H9 (cell line): ENCODE measurements at regions not wholly inside any gene's neighbourhood (a gene's known extent, or its start where the extent isn't known, plus 50 kb on each side); places are given as distances from the start of the nearest gene placed in this dataset.

Experiments
- DNase-seq: peaks from one replicate; pipeline ENCODE4 v3.0.0-alpha.2; 2017
- H2AFZ ChIP-seq: one replicate; pipeline ENCODE4 v1.6.1; 2013; ENCODE audit warnings: mild to moderate bottlenecking, low read length, control low read depth, moderate library complexity
- H2AK5ac ChIP-seq: 2 replicates; pipeline ENCODE4 v1.6.1; 2013; ENCODE audit warnings: low read length, control low read depth, mixed read lengths; ENCODE audit not compliant: insufficient read length
- H2BK120ac ChIP-seq: one replicate; pipeline ENCODE4 v1.6.1; 2013; ENCODE audit warnings: low read depth, mild to moderate bottlenecking, low read length, control low read depth, inconsistent platforms; ENCODE audit not compliant: poor library complexity, severe bottlenecking
- H2BK12ac ChIP-seq: 2 replicates; pipeline ENCODE4 v1.6.1; 2013; ENCODE audit warnings: low read length, control low read depth, mixed read lengths, low read depth; ENCODE audit not compliant: insufficient read length
- H2BK15ac ChIP-seq: 2 replicates; pipeline ENCODE4 v1.6.1; 2013; ENCODE audit warnings: low read depth, low read length, control low read depth
- H2BK20ac ChIP-seq: one replicate; pipeline ENCODE4 v1.6.1; 2013; ENCODE audit warnings: low read depth, mild to moderate bottlenecking, low read length, control low read depth, inconsistent platforms; ENCODE audit not compliant: poor library complexity, severe bottlenecking
- H2BK5ac ChIP-seq: 2 replicates; pipeline ENCODE4 v1.6.1; 2013; ENCODE audit warnings: low read length, control low read depth, mixed read lengths; ENCODE audit not compliant: insufficient read length
- H3K14ac ChIP-seq: 2 replicates; pipeline ENCODE4 v1.6.1; 2013; ENCODE audit warnings: low read length, control low read depth; ENCODE audit not compliant: insufficient read depth
- H3K18ac ChIP-seq: 2 replicates; pipeline ENCODE4 v1.6.1; 2013; ENCODE audit warnings: low read depth, mild to moderate bottlenecking, mixed read lengths, low read length, control low read depth; ENCODE audit not compliant: insufficient read length
- H3K23ac ChIP-seq: 2 replicates; pipeline ENCODE4 v1.6.1; 2013; ENCODE audit warnings: low read length, control low read depth, mixed read lengths, low read depth; ENCODE audit not compliant: insufficient read length
- H3K23me2 ChIP-seq: 2 replicates; pipeline ENCODE4 v1.6.1; 2013; ENCODE audit warnings: low read depth, mild to moderate bottlenecking, mixed read lengths, low read length, control low read depth; ENCODE audit not compliant: insufficient read length, poor library complexity, severe bottlenecking
- H3K27ac ChIP-seq: 2 replicates; pipeline ENCODE4 v1.5.1; 2013; ENCODE audit warnings: low read length, control low read depth, mixed read lengths, low read depth; ENCODE audit not compliant: insufficient read length
- H3K27me3 ChIP-seq: 2 replicates; pipeline ENCODE4 v1.6.1; 2013; ENCODE audit warnings: low read length, control low read depth, inconsistent platforms; ENCODE audit not compliant: insufficient read depth
- H3K4ac ChIP-seq: 2 replicates; pipeline ENCODE4 v1.6.1; 2013; ENCODE audit warnings: low read depth, mild to moderate bottlenecking, control low read depth, inconsistent platforms, low read length, moderate library complexity
- H3K4me1 ChIP-seq: 2 replicates; pipeline ENCODE4 v1.6.1; 2013; ENCODE audit warnings: low read length, control low read depth, inconsistent platforms; ENCODE audit not compliant: insufficient read depth
- H3K4me2 ChIP-seq: 2 replicates; pipeline ENCODE4 v1.6.1; 2013; ENCODE audit warnings: low read length, control low read depth, mixed read lengths; ENCODE audit not compliant: insufficient read length, insufficient read depth
- H3K56ac ChIP-seq: 2 replicates; pipeline ENCODE4 v1.6.1; 2013; ENCODE audit warnings: low read depth, mild to moderate bottlenecking, mixed read lengths, low read length, control low read depth; ENCODE audit not compliant: insufficient read length
- H3K79me1 ChIP-seq: 2 replicates; pipeline ENCODE4 v1.6.1; 2013; ENCODE audit warnings: low read depth, mild to moderate bottlenecking, moderate library complexity, low read length, control low read depth, inconsistent platforms; ENCODE audit not compliant: insufficient read depth, poor library complexity, severe bottlenecking
- H3K79me2 ChIP-seq: 2 replicates; pipeline ENCODE4 v1.6.1; 2013; ENCODE audit warnings: low read length, control low read depth, inconsistent platforms; ENCODE audit not compliant: insufficient read depth
- H3K9ac ChIP-seq: 2 replicates; pipeline ENCODE4 v1.6.1; 2013; ENCODE audit warnings: low read length, control low read depth, mixed read lengths; ENCODE audit not compliant: insufficient read length; ENCODE audit errors: extremely low read depth
- H3K9me3 ChIP-seq: one replicate; pipeline ENCODE4 v1.6.1; 2013; ENCODE audit warnings: low read depth, low read length, inconsistent platforms; ENCODE audit not compliant: control insufficient read depth
- H3T11ph ChIP-seq: one replicate; pipeline ENCODE4 v1.6.1; 2013; ENCODE audit warnings: mild to moderate bottlenecking, low read length, control low read depth, inconsistent platforms
- H4K20me1 ChIP-seq: one replicate; pipeline ENCODE4 v1.6.1; 2013; ENCODE audit not compliant: control insufficient read depth, insufficient read length, insufficient read depth
- H4K5ac ChIP-seq: 2 replicates; pipeline ENCODE4 v1.6.1; 2013; ENCODE audit warnings: low read depth, mild to moderate bottlenecking, mixed read lengths, low read length, control low read depth; ENCODE audit not compliant: insufficient read length
- H4K8ac ChIP-seq: replicated peaks from 2 replicates; pipeline ENCODE4 v1.6.1; 2013; ENCODE audit warnings: low read length, control low read depth, mixed read lengths, low read depth; ENCODE audit not compliant: insufficient read length
- H4K91ac ChIP-seq: 2 replicates; pipeline ENCODE4 v1.6.1; 2013; ENCODE audit warnings: low read depth, mild to moderate bottlenecking, moderate library complexity, mixed read lengths, low read length, control low read depth; ENCODE audit not compliant: insufficient read length
- H3K27ac Mint-ChIP-seq, 3 experiments: 2 replicates in 2 of 3; 3 replicates in 1 of 3; pipeline ENCODE4 v1.8.0; 2020 to 2021; ENCODE audit warnings: mixed read lengths in 3 of 3, mild to moderate bottlenecking in 1 of 3, moderate library complexity in 1 of 3
- H3K27me3 Mint-ChIP-seq: 2 replicates; pipeline ENCODE4 v1.8.0; 2021; ENCODE audit warnings: low read depth, mild to moderate bottlenecking, moderate library complexity, mixed read lengths
- H3K36me3 Mint-ChIP-seq, 3 experiments: 2 replicates in 2 of 3; 3 replicates in 1 of 3; pipeline ENCODE4 v1.8.0; 2020 to 2021; ENCODE audit warnings: low read depth in 3 of 3, mixed read lengths in 3 of 3; ENCODE audit not compliant: insufficient read depth in 1 of 3
- H3K4me1 Mint-ChIP-seq, 2 experiments: 2 replicates each; pipeline ENCODE4 v1.8.0; 2020; ENCODE audit warnings: mixed read lengths in 2 of 2
- H3K4me3 Mint-ChIP-seq, 2 experiments: 2 replicates in 1 of 2; 3 replicates in 1 of 2; pipeline ENCODE4 v1.8.0; 2020 to 2021; ENCODE audit warnings: mild to moderate bottlenecking in 2 of 2, mixed read lengths in 2 of 2, moderate library complexity in 1 of 2
- H3K9me3 Mint-ChIP-seq, 2 experiments: 2 replicates in 1 of 2; 3 replicates in 1 of 2; pipeline ENCODE4 v1.8.0; 2020; ENCODE audit warnings: mild to moderate bottlenecking in 2 of 2, mixed read lengths in 2 of 2, moderate library complexity in 1 of 2
- CTCF ChIP-seq: fragments of 200-600 bp; sonication (generic); conservative IDR thresholded peaks from 3 replicates; pipeline ENCODE4 v1.8.0; 2021; ENCODE audit warnings: antibody characterized with exemption, mild to moderate bottlenecking

- Histone ChIP-seq H3K9me3 (no peaks in the 10 kb centered on the region), H2AK5ac (no peak overlapping the region), H2BK5ac (no peak overlapping the region), H2BK20ac (no peak overlapping the region), H3T11ph (no peak overlapping the region), H4K8ac (no peak overlapping the region), H3K56ac (no peak overlapping the region), H2BK120ac (no peak overlapping the region), H3K27ac (no peak overlapping the region), H3K4me1 (no peaks in the 10 kb centered on the region), H3K79me1 (no peaks in the 10 kb centered on the region), H3K9ac (no peak overlapping the region), H3K14ac (no peak overlapping the region), H4K91ac (no peak overlapping the region), H2BK15ac (no peak overlapping the region), H3K18ac (no peak overlapping the region), H3K23ac (no peak overlapping the region), H4K20me1 (no peaks in the 10 kb centered on the region), H2AFZ (no peak overlapping the region), H3K79me2 (no peaks in the 10 kb centered on the region), H3K23me2 (no peaks in the 10 kb centered on the region), H4K5ac (no peak overlapping the region), H3K4ac (no peak overlapping the region), H2BK12ac (no peak overlapping the region), H3K27me3 (no peaks in the 10 kb centered on the region), H3K4me2 (no peak overlapping the region)
- DNase-seq = no peak
- Mint-ChIP-seq H3K4me3 (no peak overlapping the region), H3K27ac (no peak overlapping the region), H3K27me3 (no peaks in the 10 kb centered on the region), H3K4me1 (no peaks in the 10 kb centered on the region), H3K36me3 (no peaks in the 10 kb centered on the region), H3K9me3 (no peaks in the 10 kb centered on the region)
- TF ChIP-seq CTCF = no peak
These were observed 86.3 kb upstream of the FAT3 start for GRCh38 chr11:92138296-92138695.
